Mesendoderm (in vitro differentiated cells): ENCODE measurements at regions not wholly inside any gene's neighbourhood (a gene's known extent, or its start where the extent isn't known, plus 50 kb on each side); places are given as distances from the start of the nearest gene placed in this dataset.

Experiments used
- DNase-seq: peaks from one replicate; pipeline ENCODE4 v3.0.0; 2013
- H2AK5ac ChIP-seq: 2 replicates; pipeline ENCODE4 v1.6.1; 2013; ENCODE audit warnings: low read length, inconsistent platforms
- H2BK120ac ChIP-seq: 2 replicates; pipeline ENCODE4 v1.6.1; 2013; ENCODE audit warnings: low read depth, mild to moderate bottlenecking, low read length, moderate library complexity, mixed read lengths
- H2BK15ac ChIP-seq: replicated peaks from 2 replicates; pipeline ENCODE4 v1.6.1; 2013; ENCODE audit warnings: low read depth, mild to moderate bottlenecking, moderate library complexity
- H2BK5ac ChIP-seq: 2 replicates; pipeline ENCODE4 v1.6.1; 2013; ENCODE audit warnings: low read length, inconsistent platforms
- H3K18ac ChIP-seq: 2 replicates; pipeline ENCODE4 v1.6.1; 2013; ENCODE audit warnings: mild to moderate bottlenecking, low read length, mixed read lengths
- H3K23ac ChIP-seq: one replicate; pipeline ENCODE4 v1.6.1; 2013; ENCODE audit warnings: low read length
- H3K27ac ChIP-seq: 2 replicates; pipeline ENCODE4 v1.5.1; 2013; ENCODE audit warnings: low read depth, mild to moderate bottlenecking, inconsistent platforms, low read length, moderate library complexity
- H3K27me3 ChIP-seq: 2 replicates; pipeline ENCODE4 v1.6.1; 2013; ENCODE audit warnings: low read length, control low read depth, mild to moderate bottlenecking, inconsistent platforms; ENCODE audit not compliant: insufficient read depth, poor library complexity
- H3K36me3 ChIP-seq: 2 replicates; pipeline ENCODE4 v1.6.1; 2013; ENCODE audit warnings: low read length, inconsistent platforms; ENCODE audit not compliant: control insufficient read depth, insufficient read depth
- H3K4ac ChIP-seq: one replicate; pipeline ENCODE4 v1.6.1; 2013; ENCODE audit warnings: low read depth, mild to moderate bottlenecking, low read length, moderate library complexity
- H3K4me1 ChIP-seq: 2 replicates; pipeline ENCODE4 v1.6.1; 2013; ENCODE audit warnings: low read depth, low read length, inconsistent platforms; ENCODE audit not compliant: control insufficient read depth
- H3K4me2 ChIP-seq: 2 replicates; pipeline ENCODE4 v1.6.1; 2013; ENCODE audit warnings: low read length
- H3K4me3 ChIP-seq: 2 replicates; pipeline ENCODE4 v1.5.1; 2013; ENCODE audit warnings: mild to moderate bottlenecking, low read length
- H3K56ac ChIP-seq: one replicate; pipeline ENCODE4 v1.6.1; 2013; ENCODE audit warnings: low read length
- H3K79me1 ChIP-seq: 2 replicates; pipeline ENCODE4 v1.6.1; 2013; ENCODE audit warnings: low read length, inconsistent platforms
- H3K79me2 ChIP-seq: 2 replicates; pipeline ENCODE4 v1.6.1; 2013; ENCODE audit warnings: mild to moderate bottlenecking, low read length; ENCODE audit not compliant: control insufficient read depth, insufficient read depth
- H3K9ac ChIP-seq: 2 replicates; pipeline ENCODE4 v1.6.1; 2013; ENCODE audit warnings: low read length, inconsistent platforms
- H4K5ac ChIP-seq: one replicate; pipeline ENCODE4 v1.6.1; 2013; ENCODE audit warnings: low read length
- H4K8ac ChIP-seq: one replicate; pipeline ENCODE4 v1.6.1; 2013; ENCODE audit warnings: low read depth, mild to moderate bottlenecking, control low read depth, low read length, moderate library complexity
- WGBS: extraction: QIAGEN DNeasy Blood & Tissue Kit; methylation state at CpG from one replicate; pipeline ENCODE4 v1.1.7; 2013; ENCODE audit warnings: low lambda C conversion rate, missing lambda C conversion rate; ENCODE audit not compliant: insufficient coverage; ENCODE audit errors: extremely low coverage; 5-methylcytosine and 5-hydroxymethylcytosine counted together

- no peak overlapping the region for H3K23ac ChIP-seq
- DNase-seq, result peak; percentile 91
- H3K4me2 ChIP-seq, result no peak overlapping the region
- H3K56ac ChIP-seq, result no peak overlapping the region
- WGBS, result no CpG with 5 or more reads among the region's 1 CpG
- no peaks in the 10 kb centered on the region for H3K36me3 ChIP-seq
- no peak overlapping the region for H3K4me3 ChIP-seq
- no peaks in the 10 kb centered on the region for H3K79me2 ChIP-seq
- no peak overlapping the region for H3K27ac ChIP-seq
- no peak overlapping the region for H2BK15ac ChIP-seq
- H3K9ac ChIP-seq, result no peak overlapping the region
- no peak overlapping the region for H2BK120ac ChIP-seq
- H3K4ac ChIP-seq, result no peak overlapping the region
- H2AK5ac ChIP-seq, result no peak overlapping the region
- H3K27me3 ChIP-seq, result no peaks in the 10 kb centered on the region
- H4K8ac ChIP-seq, result no peak overlapping the region
- no peak overlapping the region for H4K5ac ChIP-seq
- H3K18ac ChIP-seq, result no peak overlapping the region
- no peak overlapping the region for H2BK5ac ChIP-seq
- peaks cover 1% of the 10 kb centered on the region for H3K4me1 ChIP-seq
- no peaks in the 10 kb centered on the region for H3K79me1 ChIP-seq
These were observed 75.5 kb downstream of the PABPC4L start for GRCh38 chr4:134126000-134126560.

GRCh38 chr4:134122903-134123302, 78.7 kb downstream of the PABPC4L start:
- H4K5ac ChIP-seq, result no peak overlapping the region
- no peak overlapping the region for H3K23ac ChIP-seq
- H3K36me3 ChIP-seq, result no peaks in the 10 kb centered on the region
- no peak overlapping the region for H2BK15ac ChIP-seq
- no peak overlapping the region for H3K4me2 ChIP-seq
- no peaks in the 10 kb centered on the region for H3K27me3 ChIP-seq
- H3K4me3 ChIP-seq, result no peak overlapping the region
- no peak overlapping the region for H3K56ac ChIP-seq
- no peaks in the 10 kb centered on the region for H3K79me1 ChIP-seq
- H3K4ac ChIP-seq, result no peak overlapping the region
- H2BK120ac ChIP-seq, result no peak overlapping the region
- H3K4me1 ChIP-seq, result peaks cover 1% of the 10 kb centered on the region
- no peak overlapping the region for H3K27ac ChIP-seq
- no peak overlapping the region for H4K8ac ChIP-seq
- DNase-seq, result no peak
- H3K18ac ChIP-seq, result no peak overlapping the region
- no CpG with 5 or more reads among the region's 1 CpG for WGBS
- no peak overlapping the region for H3K9ac ChIP-seq
- H3K79me2 ChIP-seq, result no peaks in the 10 kb centered on the region
- H2BK5ac ChIP-seq, result no peak overlapping the region
- H2AK5ac ChIP-seq, result no peak overlapping the region

- no peaks in the 10 kb centered on the region for H3K27me3 ChIP-seq
- no peaks in the 10 kb centered on the region for H3K36me3 ChIP-seq
- H2BK120ac ChIP-seq, result no peak overlapping the region
- H3K4me2 ChIP-seq, result no peak overlapping the region
- H4K5ac ChIP-seq, result no peak overlapping the region
- H3K4me3 ChIP-seq, result no peak overlapping the region
- H3K18ac ChIP-seq, result no peak overlapping the region
- no peak overlapping the region for H3K4ac ChIP-seq
- H3K79me1 ChIP-seq, result no peaks in the 10 kb centered on the region
- WGBS, result no CpG with 5 or more reads among the region's 2 CpGs
- H2AK5ac ChIP-seq, result no peak overlapping the region
- H3K79me2 ChIP-seq, result no peaks in the 10 kb centered on the region
- H2BK15ac ChIP-seq, result peak overlapping the region; percentile 64
- no peaks in the 10 kb centered on the region for H3K4me1 ChIP-seq
- DNase-seq, result no peak
- H3K27ac ChIP-seq, result no peak overlapping the region
- H3K56ac ChIP-seq, result no peak overlapping the region
- H2BK5ac ChIP-seq, result no peak overlapping the region
- no peak overlapping the region for H3K23ac ChIP-seq
- H3K9ac ChIP-seq, result no peak overlapping the region
- H4K8ac ChIP-seq, result no peak overlapping the region
These were observed 84.0 kb downstream of the PABPC4L start for GRCh38 chr4:134117392-134118183.

- Histone ChIP-seq H3K4me1 (peaks cover 2% of the 10 kb centered on the region), H4K5ac (no peak overlapping the region), H3K27ac (no peak overlapping the region), H4K8ac (no peak overlapping the region), H3K36me3 (no peaks in the 10 kb centered on the region), H3K23ac (no peak overlapping the region), H3K27me3 (no peaks in the 10 kb centered on the region), H3K4ac (no peak overlapping the region), H2BK15ac (no peak overlapping the region), H3K4me3 (no peak overlapping the region), H3K9ac (no peak overlapping the region), H2BK120ac (no peak overlapping the region), H3K79me2 (no peaks in the 10 kb centered on the region), H3K79me1 (no peaks in the 10 kb centered on the region), H3K18ac (peak overlapping the region; percentile 60), H2BK5ac (no peak overlapping the region), H3K56ac (no peak overlapping the region), H3K4me2 (no peak overlapping the region), H2AK5ac (no peak overlapping the region)
- peak; percentile 78 for DNase-seq
- no CpG with 5 or more reads among the region's 3 CpGs for WGBS
These were observed 111.7 kb downstream of the PABPC4L start for GRCh38 chr4:134089885-134090284.

GRCh38 chr4:134085496-134085895, 116.1 kb downstream of the PABPC4L start:
- H2BK15ac ChIP-seq, result no peak overlapping the region
- peaks cover 2% of the 10 kb centered on the region for H3K4me1 ChIP-seq
- no peaks in the 10 kb centered on the region for H3K27me3 ChIP-seq
- WGBS, result no CpG with 5 or more reads among the region's 2 CpGs
- no peak overlapping the region for H2BK5ac ChIP-seq
- no peak overlapping the region for H2BK120ac ChIP-seq
- H3K56ac ChIP-seq, result no peak overlapping the region
- no peak overlapping the region for H3K23ac ChIP-seq
- H3K4ac ChIP-seq, result no peak overlapping the region
- no peak for DNase-seq
- H4K5ac ChIP-seq, result no peak overlapping the region
- H3K79me1 ChIP-seq, result no peaks in the 10 kb centered on the region
- no peak overlapping the region for H3K4me3 ChIP-seq
- H3K79me2 ChIP-seq, result no peaks in the 10 kb centered on the region
- no peak overlapping the region for H3K18ac ChIP-seq
- H3K27ac ChIP-seq, result no peak overlapping the region
- no peak overlapping the region for H3K9ac ChIP-seq
- H3K4me2 ChIP-seq, result no peak overlapping the region
- no peaks in the 10 kb centered on the region for H3K36me3 ChIP-seq
- no peak overlapping the region for H2AK5ac ChIP-seq
- H4K8ac ChIP-seq, result no peak overlapping the region
